ENCODE measurements at regions not wholly inside any gene's neighbourhood (a gene's known extent, or its start where the extent isn't known, plus 50 kb on each side); places are given as distances from the start of the nearest gene placed in this dataset.

- peak; percentile 20 to 51 for DNase-seq (ENCODE audit: low read depth in 2 of 2)
These were observed 195.2 kb downstream of the AXIN2 start for GRCh38 chr17:65366102-65366844.

GRCh38 chr17:65365169-65365568 is 196.3 kb downstream of the AXIN2 start:
- no peak for DNase-seq (ENCODE audit: low read depth in 2 of 2)

- DNase-seq (ENCODE audit: low read depth in 2 of 2), result no peak
These were observed 197.0 kb downstream of the AXIN2 start for GRCh38 chr17:65364438-65364837.

- no peak for DNase-seq (ENCODE audit: low read depth in 2 of 2)
These were observed 198.6 kb downstream of the AXIN2 start for GRCh38 chr17:65362826-65363225.

GRCh38 chr17:65360961-65361552 is 200.4 kb downstream of the AXIN2 start:
- DNase-seq (ENCODE audit: low read depth in 2 of 2), result no peak

- DNase-seq (ENCODE audit: low read depth in 2 of 2), result no peak
These were observed 202.4 kb downstream of the AXIN2 start for GRCh38 chr17:65359016-65359415.

- DNase-seq (ENCODE audit: low read depth in 2 of 2), result no peak
These were observed 204.9 kb downstream of the AXIN2 start for GRCh38 chr17:65356536-65356935.

GRCh38 chr17:65355246-65355645 is 206.2 kb downstream of the AXIN2 start:
- DNase-seq (ENCODE audit: low read depth in 2 of 2), result no peak

GRCh38 chr17:65349916-65350315 is 211.5 kb downstream of the AXIN2 start:
- DNase-seq (ENCODE audit: low read depth in 2 of 2), result no peak

GRCh38 chr17:65346166-65346565 is 209.0 kb downstream of the RGS9 start:
- no peak for DNase-seq (ENCODE audit: low read depth in 2 of 2)

- peak; percentile 10 to 22 for DNase-seq (ENCODE audit: low read depth in 2 of 2)
These were observed 208.3 kb downstream of the RGS9 start for GRCh38 chr17:65345261-65346005.

- no peak for DNase-seq (ENCODE audit: low read depth in 2 of 2)
These were observed 203.2 kb downstream of the RGS9 start for GRCh38 chr17:65340401-65340800.

- DNase-seq (ENCODE audit: low read depth in 2 of 2), result no peak
These were observed 197.2 kb downstream of the RGS9 start for GRCh38 chr17:65334406-65334805.

GRCh38 chr17:65332779-65333178 is 195.6 kb downstream of the RGS9 start:
- DNase-seq (ENCODE audit: low read depth in 2 of 2), result no peak

GRCh38 chr17:65332375-65332774 is 195.2 kb downstream of the RGS9 start:
- DNase-seq (ENCODE audit: low read depth in 2 of 2), result no peak

GRCh38 chr17:65328567-65328966 is 191.4 kb downstream of the RGS9 start:
- DNase-seq (ENCODE audit: low read depth in 2 of 2), result no peak

GRCh38 chr17:65324611-65325342 is 187.6 kb downstream of the RGS9 start:
- DNase-seq (ENCODE audit: low read depth in 2 of 2), result no peak

- no peak for DNase-seq (ENCODE audit: low read depth in 2 of 2)
These were observed 185.9 kb downstream of the RGS9 start for GRCh38 chr17:65323049-65323448.

- DNase-seq (ENCODE audit: low read depth in 2 of 2), result no peak
These were observed 183.7 kb downstream of the RGS9 start for GRCh38 chr17:65320820-65321219.

- DNase-seq (ENCODE audit: low read depth in 2 of 2), result no peak
These were observed 177.0 kb downstream of the RGS9 start for GRCh38 chr17:65314212-65314611.

- DNase-seq (ENCODE audit: low read depth in 2 of 2), result no peak
These were observed 175.7 kb downstream of the RGS9 start for GRCh38 chr17:65312718-65313377.

GRCh38 chr17:65311261-65311660 is 174.1 kb downstream of the RGS9 start:
- DNase-seq (ENCODE audit: low read depth in 2 of 2), result no peak
